ENCODE measurements at regions not wholly inside any gene's neighbourhood (a gene's known extent, or its start where the extent isn't known, plus 50 kb on each side); places are given as distances from the start of the nearest gene placed in this dataset.

DNA sequence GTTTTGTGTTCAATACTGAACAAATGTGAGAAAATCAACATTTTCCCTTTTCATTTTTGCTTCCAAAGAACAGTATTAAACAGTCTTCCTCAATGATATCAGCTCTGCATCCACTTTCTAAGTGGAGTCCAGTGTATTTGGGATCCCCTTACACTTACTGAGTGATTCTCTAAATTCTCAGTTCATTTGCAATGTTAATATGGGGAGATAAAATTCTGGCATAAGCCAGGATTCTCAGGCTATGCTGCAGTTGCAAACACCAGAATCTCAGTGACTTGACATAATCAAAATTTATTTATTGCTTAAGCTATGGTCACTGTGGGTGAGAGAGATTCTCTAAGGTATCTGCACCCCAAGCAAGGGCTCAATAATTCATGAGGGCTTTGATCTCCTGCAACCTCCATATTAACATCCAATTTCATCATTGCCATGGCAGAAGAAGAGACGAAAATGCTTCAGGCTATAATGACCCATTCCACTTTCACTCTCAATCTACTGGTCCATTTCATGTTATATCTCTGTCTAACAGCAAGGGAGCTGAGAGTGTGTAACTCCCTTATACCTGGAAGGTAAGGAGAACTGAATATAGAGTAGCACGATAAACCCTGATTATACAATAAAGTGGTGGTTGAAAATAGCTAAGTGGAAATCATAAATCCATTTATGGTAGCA is 64.1 kb upstream of the CARD18 start:
- Mint-ChIP-seq H3K27ac (no peak overlapping the region), H3K27me3 (no peaks in the 10 kb centered on the region), H3K4me3 (no peak overlapping the region), H3K9me3 (ENCODE audit: insufficient read depth) (no peaks in the 10 kb centered on the region), H3K4me1 (no peaks in the 10 kb centered on the region)
- no peaks in the 10 kb centered on the region for H3K79me2 ChIP-seq (ENCODE audit: control insufficient read depth, insufficient read depth, low read length)
- ATAC-seq (ENCODE audit: low read depth) (no peak), DNase-seq (no peak)
- ChIA-PET CTCF (no interaction called here), POLR2A (no interaction called here)
- no peak overlapping the region for H3K4me2 ChIP-seq (replicated peaks; ENCODE audit: low read depth, low read length, poor library complexity, severe bottlenecking)
- H3K27me3 ChIP-seq (replicated peaks in 1 of 4; ENCODE audit: control extremely low read depth in 1 of 4, control insufficient read depth in 3 of 4, insufficient read depth in 4 of 4, low read length in 3 of 4), result no peaks in the 10 kb centered on the region
- H4K20me1 ChIP-seq (ENCODE audit: control insufficient read depth, insufficient read depth, low read length, poor library complexity, severe bottlenecking), result no peaks in the 10 kb centered on the region
- no peak overlapping the region for H3K27ac ChIP-seq (ENCODE audit: low read length in 2 of 2)
- H3K4me3 ChIP-seq (ENCODE audit: control extremely low read depth in 1 of 5, extremely low read depth in 1 of 5, insufficient read depth in 1 of 5, low read depth in 2 of 5, low read length in 4 of 5), result no peak overlapping the region
- TF ChIP-seq, protein P1, sequence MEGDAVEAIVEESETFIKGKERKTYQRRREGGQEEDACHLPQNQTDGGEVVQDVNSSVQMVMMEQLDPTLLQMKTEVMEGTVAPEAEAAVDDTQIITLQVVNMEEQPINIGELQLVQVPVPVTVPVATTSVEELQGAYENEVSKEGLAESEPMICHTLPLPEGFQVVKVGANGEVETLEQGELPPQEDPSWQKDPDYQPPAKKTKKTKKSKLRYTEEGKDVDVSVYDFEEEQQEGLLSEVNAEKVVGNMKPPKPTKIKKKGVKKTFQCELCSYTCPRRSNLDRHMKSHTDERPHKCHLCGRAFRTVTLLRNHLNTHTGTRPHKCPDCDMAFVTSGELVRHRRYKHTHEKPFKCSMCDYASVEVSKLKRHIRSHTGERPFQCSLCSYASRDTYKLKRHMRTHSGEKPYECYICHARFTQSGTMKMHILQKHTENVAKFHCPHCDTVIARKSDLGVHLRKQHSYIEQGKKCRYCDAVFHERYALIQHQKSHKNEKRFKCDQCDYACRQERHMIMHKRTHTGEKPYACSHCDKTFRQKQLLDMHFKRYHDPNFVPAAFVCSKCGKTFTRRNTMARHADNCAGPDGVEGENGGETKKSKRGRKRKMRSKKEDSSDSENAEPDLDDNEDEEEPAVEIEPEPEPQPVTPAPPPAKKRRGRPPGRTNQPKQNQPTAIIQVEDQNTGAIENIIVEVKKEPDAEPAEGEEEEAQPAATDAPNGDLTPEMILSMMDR (IDR thresholded peaks at IDR 0.05), result no peak
- TF ChIP-seq EZH2 (IDR thresholded peaks at IDR 0.05; ENCODE audit: borderline replicate concordance, insufficient read depth, low read depth, low read length, poor library complexity, severe bottlenecking), result no peak
- intact Hi-C loops (cut with micrococcal nuclease), result no loop called here
- H3K9me3 ChIP-seq (ENCODE audit: control extremely low read depth in 1 of 3, control insufficient read depth in 2 of 3, insufficient read depth in 1 of 3, low read length in 2 of 3), result peaks cover 0 to 4% (median 0%) of the 10 kb centered on the region in 3 donors
- no CpG with 5 or more reads among the region's 2 CpGs for WGBS (ENCODE audit: insufficient coverage)
- H2AFZ ChIP-seq (ENCODE audit: insufficient read depth, low read depth, low read length, poor library complexity, severe bottlenecking), result no peak overlapping the region
- peaks cover 0 to 5% of the 10 kb centered on the region in 2 donors for H3K4me1 ChIP-seq (ENCODE audit: control insufficient read depth in 2 of 2, insufficient read depth in 2 of 2, low read length in 2 of 2)
- no peaks in the 10 kb centered on the region for H3K36me3 ChIP-seq (replicated peaks in 1 of 2; ENCODE audit: control extremely low read depth in 1 of 2, control insufficient read depth in 1 of 2, extremely low read depth in 1 of 2, insufficient read depth in 2 of 2, low read length in 1 of 2)
- no peak overlapping the region for H3K9ac ChIP-seq (ENCODE audit: low read length)

DNA sequence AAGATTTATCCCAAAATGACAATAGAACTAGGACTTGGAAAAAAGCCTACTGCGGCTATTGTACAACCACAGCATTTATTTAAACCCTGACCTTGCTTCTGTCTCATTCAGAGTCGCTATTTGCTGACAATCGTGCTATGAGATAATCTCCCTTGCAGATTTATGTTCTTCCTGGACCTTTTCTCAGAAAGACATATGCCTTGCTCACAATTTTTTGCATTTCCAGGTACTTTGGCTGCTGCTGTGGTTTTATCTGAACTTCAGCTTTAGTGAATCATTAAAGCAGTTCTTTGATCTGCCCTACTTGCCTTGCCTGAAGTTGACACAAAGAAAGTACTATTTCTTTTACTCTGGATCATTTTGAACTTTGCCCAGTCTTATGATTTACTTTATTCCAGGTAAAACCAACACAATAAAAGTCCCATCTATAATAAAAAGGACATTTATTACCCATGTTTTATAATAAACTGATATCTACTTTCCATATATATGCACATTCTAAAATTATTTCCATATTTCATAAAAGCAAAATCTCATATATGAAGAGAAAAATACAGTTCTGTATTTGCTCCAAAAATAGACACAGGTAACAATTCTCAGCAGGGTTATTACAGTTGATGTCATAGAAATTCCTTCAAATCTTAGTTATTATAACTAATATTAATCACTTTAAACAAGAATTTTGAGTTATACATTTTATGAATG is 63.4 kb upstream of the CARD18 start:
- peaks cover 0 to 4% (median 0%) of the 10 kb centered on the region in 3 donors for H3K9me3 ChIP-seq (ENCODE audit: control extremely low read depth in 1 of 3, control insufficient read depth in 2 of 3, insufficient read depth in 1 of 3, low read length in 2 of 3)
- no peaks in the 10 kb centered on the region for H3K79me2 ChIP-seq (ENCODE audit: control insufficient read depth, insufficient read depth, low read length)
- H3K4me3 ChIP-seq (ENCODE audit: control extremely low read depth in 1 of 5, extremely low read depth in 1 of 5, insufficient read depth in 1 of 5, low read depth in 2 of 5, low read length in 4 of 5), result no peak overlapping the region
- H3K27me3 ChIP-seq (replicated peaks in 1 of 4; ENCODE audit: control extremely low read depth in 1 of 4, control insufficient read depth in 3 of 4, insufficient read depth in 4 of 4, low read length in 3 of 4), result no peaks in the 10 kb centered on the region
- no peak overlapping the region for H3K4me3 Mint-ChIP-seq
- no peaks in the 10 kb centered on the region for H3K36me3 ChIP-seq (replicated peaks in 1 of 2; ENCODE audit: control extremely low read depth in 1 of 2, control insufficient read depth in 1 of 2, extremely low read depth in 1 of 2, insufficient read depth in 2 of 2, low read length in 1 of 2)
- H3K27ac ChIP-seq (ENCODE audit: low read length in 2 of 2), result no peak overlapping the region
- ChIA-PET CTCF (no interaction called here), POLR2A (no interaction called here)
- no peak overlapping the region for H3K4me2 ChIP-seq (replicated peaks; ENCODE audit: low read depth, low read length, poor library complexity, severe bottlenecking)
- ATAC-seq (ENCODE audit: low read depth) (no peak), DNase-seq (no peak)
- H3K9ac ChIP-seq (ENCODE audit: low read length), result no peak overlapping the region
- TF ChIP-seq EZH2 (IDR thresholded peaks at IDR 0.05; ENCODE audit: borderline replicate concordance, insufficient read depth, low read depth, low read length, poor library complexity, severe bottlenecking), result no peak
- TF ChIP-seq, protein P1 (IDR thresholded peaks at IDR 0.05), result no peak
- H3K4me1 Mint-ChIP-seq, result no peaks in the 10 kb centered on the region
- H4K20me1 ChIP-seq (ENCODE audit: control insufficient read depth, insufficient read depth, low read length, poor library complexity, severe bottlenecking), result no peaks in the 10 kb centered on the region
- 86% methylated on average over 3 of the region's 3 CpGs for WGBS (ENCODE audit: insufficient coverage)
- H2AFZ ChIP-seq (ENCODE audit: insufficient read depth, low read depth, low read length, poor library complexity, severe bottlenecking), result no peak overlapping the region
- H3K9me3 Mint-ChIP-seq (ENCODE audit: insufficient read depth), result no peaks in the 10 kb centered on the region
- H3K27ac Mint-ChIP-seq, result no peak overlapping the region
- H3K27me3 Mint-ChIP-seq, result no peaks in the 10 kb centered on the region
- H3K4me1 ChIP-seq (ENCODE audit: control insufficient read depth in 2 of 2, insufficient read depth in 2 of 2, low read length in 2 of 2), result no peaks in the 10 kb centered on the region
- intact Hi-C loops (cut with micrococcal nuclease), result no loop called here

Measured in B cell (primary cell).